Progenitor cell of endocrine pancreas (in vitro differentiated cells): ENCODE measurements at regions not wholly inside any gene's neighbourhood (a gene's known extent, or its start where the extent isn't known, plus 50 kb on each side); places are given as distances from the start of the nearest gene placed in this dataset.

ENCODE experiments used
- DNase-seq: peaks from one replicate; pipeline ENCODE4 v3.0.0; 2021; ENCODE audit warnings: low spot score; ENCODE audit not compliant: unreplicated experiment
- H3K27ac Mint-ChIP-seq: 2 replicates; pipeline ENCODE4 v1.8.0; 2021; ENCODE audit warnings: mild to moderate bottlenecking, moderate library complexity, mixed read lengths
- H3K27me3 Mint-ChIP-seq: 2 replicates; pipeline ENCODE4 v1.8.0; 2021; ENCODE audit warnings: mixed read lengths
- H3K36me3 Mint-ChIP-seq: 2 replicates; pipeline ENCODE4 v1.8.0; 2022; ENCODE audit warnings: mixed read lengths; ENCODE audit not compliant: insufficient read depth
- H3K4me1 Mint-ChIP-seq: 2 replicates; pipeline ENCODE4 v1.8.0; 2021; ENCODE audit warnings: low read depth, mixed read lengths
- H3K4me3 Mint-ChIP-seq: 2 replicates; pipeline ENCODE4 v1.8.0; 2021; ENCODE audit warnings: low read depth, mild to moderate bottlenecking, moderate library complexity, mixed read lengths
- H3K9me3 Mint-ChIP-seq: 2 replicates; pipeline ENCODE4 v1.8.0; 2021; ENCODE audit warnings: low read depth, mixed read lengths
- CTCF ChIP-seq: fragments of 200-600 bp; sonication (generic); IDR thresholded peaks from one replicate; pipeline ENCODE4 v1.5.0; 2021; ENCODE audit warnings: antibody characterized with exemption, mild to moderate bottlenecking; ENCODE audit not compliant: unreplicated experiment

DNA sequence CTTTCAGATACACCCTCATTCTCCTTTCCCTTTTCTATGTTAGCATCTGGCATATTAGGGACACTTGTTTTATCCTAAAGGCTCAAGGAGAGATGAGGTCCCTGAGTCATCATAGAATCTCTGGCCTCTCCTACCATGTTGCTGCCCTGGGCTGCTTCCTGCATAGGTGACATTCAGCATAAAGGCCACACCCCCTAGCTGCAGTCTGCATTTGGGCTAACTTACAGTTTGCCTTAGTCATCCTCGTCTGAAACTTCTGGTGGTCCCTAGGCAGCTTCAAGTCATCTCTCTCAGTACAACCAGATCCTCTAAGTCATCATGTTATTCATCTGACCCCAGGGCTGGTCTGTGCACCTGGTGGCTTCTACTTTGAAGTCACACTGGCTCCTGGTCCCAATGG, 982.7 kb upstream of the NR2F2 start:
- TF ChIP-seq CTCF: no peak
- Mint-ChIP-seq H3K27me3 (no peaks in the 10 kb centered on the region), H3K27ac (no peak overlapping the region), H3K4me3 (no peak overlapping the region), H3K9me3 (no peaks in the 10 kb centered on the region), H3K36me3 (no peaks in the 10 kb centered on the region), H3K4me1 (no peaks in the 10 kb centered on the region)
- no peak for DNase-seq

GRCh38 chr15:95350908-95351307, 979.6 kb upstream of the NR2F2 start:
- Mint-ChIP-seq H3K9me3 (no peaks in the 10 kb centered on the region), H3K4me3 (no peak overlapping the region), H3K4me1 (no peaks in the 10 kb centered on the region), H3K27me3 (no peaks in the 10 kb centered on the region), H3K27ac (no peak overlapping the region), H3K36me3 (no peaks in the 10 kb centered on the region)
- TF ChIP-seq CTCF: no peak
- no peak for DNase-seq

DNA sequence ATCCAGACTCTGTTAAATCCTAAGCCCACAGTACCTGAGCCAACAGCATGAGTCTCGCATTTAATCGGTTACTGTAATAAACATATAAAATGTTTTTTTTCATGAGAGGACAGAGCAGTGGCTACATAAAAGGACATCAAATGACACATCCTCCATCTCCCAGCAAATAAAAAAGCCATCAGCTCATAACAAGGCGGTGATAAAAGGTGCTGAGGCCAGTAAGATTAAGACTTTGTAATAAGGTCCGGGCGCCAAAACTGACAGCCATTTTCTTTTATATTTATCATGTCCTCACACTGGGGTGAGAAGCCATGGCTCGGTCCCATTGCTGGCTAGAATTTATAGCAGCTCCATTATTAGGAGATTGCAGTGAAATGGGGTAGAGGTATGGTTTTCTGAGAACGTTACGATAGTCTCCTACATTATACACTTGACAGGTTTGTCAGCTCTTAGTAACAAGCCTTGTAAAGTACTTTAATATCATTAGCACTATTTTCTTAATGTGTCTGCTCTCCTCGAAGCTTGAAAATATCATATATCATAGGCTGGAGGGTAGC, 977.8 kb upstream of the NR2F2 start:
- Mint-ChIP-seq H3K4me1 (no peaks in the 10 kb centered on the region), H3K27me3 (no peaks in the 10 kb centered on the region), H3K4me3 (no peak overlapping the region), H3K36me3 (no peaks in the 10 kb centered on the region), H3K27ac (no peak overlapping the region), H3K9me3 (no peaks in the 10 kb centered on the region)
- no peak for DNase-seq
- no peak for TF ChIP-seq CTCF

DNA sequence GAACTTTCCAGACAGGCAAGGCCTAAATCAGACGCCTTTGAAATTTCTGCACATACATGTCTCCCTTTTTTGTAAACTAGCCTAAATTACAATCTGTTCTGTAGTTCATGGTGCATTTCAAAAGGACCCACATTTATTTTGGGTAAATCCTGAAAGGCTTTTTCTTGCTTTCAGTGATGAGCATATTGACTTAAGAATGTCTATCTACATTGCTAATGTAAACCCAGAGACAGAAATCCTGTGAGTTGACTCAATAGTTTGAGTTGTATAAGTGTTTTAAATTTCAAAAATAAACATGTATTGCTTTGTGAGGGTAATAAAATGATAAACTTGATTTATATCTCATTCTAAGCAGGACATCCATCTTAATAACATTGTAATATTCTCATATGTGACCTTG, 977.0 kb upstream of the NR2F2 start:
- Mint-ChIP-seq H3K4me1 (no peaks in the 10 kb centered on the region), H3K9me3 (no peaks in the 10 kb centered on the region), H3K4me3 (no peak overlapping the region), H3K27me3 (no peaks in the 10 kb centered on the region), H3K36me3 (no peaks in the 10 kb centered on the region), H3K27ac (no peak overlapping the region)
- TF ChIP-seq CTCF: no peak
- DNase-seq: no peak

GRCh38 chr15:95359966-95360365, 970.5 kb upstream of the NR2F2 start:
- Mint-ChIP-seq H3K27ac (no peak overlapping the region), H3K4me1 (no peaks in the 10 kb centered on the region), H3K9me3 (peaks cover 11% of the 10 kb centered on the region)

More at GRCh38 chr15:95359966-95360365, 970.5 kb upstream of the NR2F2 start:
- no peak for TF ChIP-seq CTCF
- peaks cover 2% of the 10 kb centered on the region for H3K36me3 Mint-ChIP-seq
- DNase-seq: no peak
- H3K4me3 Mint-ChIP-seq: no peak overlapping the region
- H3K27me3 Mint-ChIP-seq: no peaks in the 10 kb centered on the region
